ENCODE measurements at regions not wholly inside any gene's neighbourhood (a gene's known extent, or its start where the extent isn't known, plus 50 kb on each side); places are given as distances from the start of the nearest gene placed in this dataset.

GRCh38 chr7:156131881-156132280, 319.6 kb upstream of the SHH start:
- no peaks in the 10 kb centered on the region for H3K27me3 ChIP-seq (ENCODE audit: insufficient read depth, poor library complexity, severe bottlenecking)
- H3K27ac ChIP-seq (replicated peaks), result no peak overlapping the region
- TF ChIP-seq, protein P1, sequence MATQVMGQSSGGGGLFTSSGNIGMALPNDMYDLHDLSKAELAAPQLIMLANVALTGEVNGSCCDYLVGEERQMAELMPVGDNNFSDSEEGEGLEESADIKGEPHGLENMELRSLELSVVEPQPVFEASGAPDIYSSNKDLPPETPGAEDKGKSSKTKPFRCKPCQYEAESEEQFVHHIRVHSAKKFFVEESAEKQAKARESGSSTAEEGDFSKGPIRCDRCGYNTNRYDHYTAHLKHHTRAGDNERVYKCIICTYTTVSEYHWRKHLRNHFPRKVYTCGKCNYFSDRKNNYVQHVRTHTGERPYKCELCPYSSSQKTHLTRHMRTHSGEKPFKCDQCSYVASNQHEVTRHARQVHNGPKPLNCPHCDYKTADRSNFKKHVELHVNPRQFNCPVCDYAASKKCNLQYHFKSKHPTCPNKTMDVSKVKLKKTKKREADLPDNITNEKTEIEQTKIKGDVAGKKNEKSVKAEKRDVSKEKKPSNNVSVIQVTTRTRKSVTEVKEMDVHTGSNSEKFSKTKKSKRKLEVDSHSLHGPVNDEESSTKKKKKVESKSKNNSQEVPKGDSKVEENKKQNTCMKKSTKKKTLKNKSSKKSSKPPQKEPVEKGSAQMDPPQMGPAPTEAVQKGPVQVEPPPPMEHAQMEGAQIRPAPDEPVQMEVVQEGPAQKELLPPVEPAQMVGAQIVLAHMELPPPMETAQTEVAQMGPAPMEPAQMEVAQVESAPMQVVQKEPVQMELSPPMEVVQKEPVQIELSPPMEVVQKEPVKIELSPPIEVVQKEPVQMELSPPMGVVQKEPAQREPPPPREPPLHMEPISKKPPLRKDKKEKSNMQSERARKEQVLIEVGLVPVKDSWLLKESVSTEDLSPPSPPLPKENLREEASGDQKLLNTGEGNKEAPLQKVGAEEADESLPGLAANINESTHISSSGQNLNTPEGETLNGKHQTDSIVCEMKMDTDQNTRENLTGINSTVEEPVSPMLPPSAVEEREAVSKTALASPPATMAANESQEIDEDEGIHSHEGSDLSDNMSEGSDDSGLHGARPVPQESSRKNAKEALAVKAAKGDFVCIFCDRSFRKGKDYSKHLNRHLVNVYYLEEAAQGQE (IDR thresholded peaks at IDR 0.05; ENCODE audit: insufficient replicate concordance, low read depth), result no peak
- TF ChIP-seq SPI1 (IDR thresholded peaks at IDR 0.05; ENCODE audit: borderline replicate concordance, low read depth) (no peak), GABPA (IDR thresholded peaks at IDR 0.05; ENCODE audit: low read depth) (no peak), POLR2AphosphoS5 (IDR thresholded peaks at IDR 0.05; ENCODE audit: low read depth) (no peak)
- TF ChIP-seq, protein P2, sequence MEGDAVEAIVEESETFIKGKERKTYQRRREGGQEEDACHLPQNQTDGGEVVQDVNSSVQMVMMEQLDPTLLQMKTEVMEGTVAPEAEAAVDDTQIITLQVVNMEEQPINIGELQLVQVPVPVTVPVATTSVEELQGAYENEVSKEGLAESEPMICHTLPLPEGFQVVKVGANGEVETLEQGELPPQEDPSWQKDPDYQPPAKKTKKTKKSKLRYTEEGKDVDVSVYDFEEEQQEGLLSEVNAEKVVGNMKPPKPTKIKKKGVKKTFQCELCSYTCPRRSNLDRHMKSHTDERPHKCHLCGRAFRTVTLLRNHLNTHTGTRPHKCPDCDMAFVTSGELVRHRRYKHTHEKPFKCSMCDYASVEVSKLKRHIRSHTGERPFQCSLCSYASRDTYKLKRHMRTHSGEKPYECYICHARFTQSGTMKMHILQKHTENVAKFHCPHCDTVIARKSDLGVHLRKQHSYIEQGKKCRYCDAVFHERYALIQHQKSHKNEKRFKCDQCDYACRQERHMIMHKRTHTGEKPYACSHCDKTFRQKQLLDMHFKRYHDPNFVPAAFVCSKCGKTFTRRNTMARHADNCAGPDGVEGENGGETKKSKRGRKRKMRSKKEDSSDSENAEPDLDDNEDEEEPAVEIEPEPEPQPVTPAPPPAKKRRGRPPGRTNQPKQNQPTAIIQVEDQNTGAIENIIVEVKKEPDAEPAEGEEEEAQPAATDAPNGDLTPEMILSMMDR (IDR thresholded peaks at IDR 0.05; ENCODE audit: insufficient read depth, low read length), result no peak
- H3K4me3 ChIP-seq (replicated peaks; ENCODE audit: insufficient read depth, low read length), result no peak overlapping the region
- DNase-seq (ENCODE audit: low read depth in 1 of 2, low spot score in 1 of 2), result no peak

DNA sequence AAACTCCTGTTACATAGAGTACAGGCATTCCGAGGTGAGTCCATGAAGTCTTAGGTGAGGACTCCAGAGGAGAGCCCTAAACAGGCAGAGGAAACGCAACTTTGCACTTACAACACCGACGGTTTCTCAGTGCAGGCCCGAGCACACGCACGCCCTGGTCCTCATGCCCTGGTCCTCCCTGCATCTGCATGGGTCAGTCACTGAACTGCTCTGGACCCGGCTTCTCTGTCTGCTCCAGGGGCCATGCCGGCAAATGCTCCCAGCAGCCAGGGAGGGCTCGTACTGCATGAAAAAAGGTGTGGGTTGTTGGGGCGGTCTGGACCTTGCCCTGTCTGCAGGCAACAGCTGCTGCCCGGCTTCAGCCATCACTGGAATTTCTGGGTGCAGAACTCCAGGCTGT, 317.3 kb upstream of the SHH start:
- TF ChIP-seq SPI1 (IDR thresholded peaks at IDR 0.05; ENCODE audit: borderline replicate concordance, low read depth) (no peak), POLR2AphosphoS5 (IDR thresholded peaks at IDR 0.05; ENCODE audit: low read depth) (no peak), GABPA (IDR thresholded peaks at IDR 0.05; ENCODE audit: low read depth) (no peak)
- TF ChIP-seq, protein P1 (IDR thresholded peaks at IDR 0.05; ENCODE audit: insufficient replicate concordance, low read depth), result no peak
- TF ChIP-seq, protein P2 (IDR thresholded peaks at IDR 0.05; ENCODE audit: insufficient read depth, low read length), result no peak

GRCh38 chr7:156128496-156128895, 316.2 kb upstream of the SHH start:
- H3K27me3 ChIP-seq (ENCODE audit: insufficient read depth, poor library complexity, severe bottlenecking), result no peaks in the 10 kb centered on the region
- no peak overlapping the region for H3K4me3 ChIP-seq (replicated peaks; ENCODE audit: insufficient read depth, low read length)
- H3K27ac ChIP-seq (replicated peaks), result no peak overlapping the region
- no peak for DNase-seq (ENCODE audit: low read depth in 1 of 2, low spot score in 1 of 2)
- TF ChIP-seq, protein P2 (IDR thresholded peaks at IDR 0.05; ENCODE audit: insufficient read depth, low read length), result no peak
- TF ChIP-seq, protein P1 (IDR thresholded peaks at IDR 0.05; ENCODE audit: insufficient replicate concordance, low read depth), result no peak
- TF ChIP-seq GABPA (IDR thresholded peaks at IDR 0.05; ENCODE audit: low read depth) (no peak), POLR2AphosphoS5 (IDR thresholded peaks at IDR 0.05; ENCODE audit: low read depth) (no peak), SPI1 (IDR thresholded peaks at IDR 0.05; ENCODE audit: borderline replicate concordance, low read depth) (no peak)

More for the DNA sequence above, 317.3 kb upstream of the SHH start:
- H3K27me3 ChIP-seq (ENCODE audit: insufficient read depth, poor library complexity, severe bottlenecking), result no peaks in the 10 kb centered on the region
- no peak overlapping the region for H3K4me3 ChIP-seq (replicated peaks; ENCODE audit: insufficient read depth, low read length)
- no peak for DNase-seq (ENCODE audit: low read depth in 1 of 2, low spot score in 1 of 2)
- no peak overlapping the region for H3K27ac ChIP-seq (replicated peaks)
